ENCODE measurements at regions not wholly inside any gene's neighbourhood (a gene's known extent, or its start where the extent isn't known, plus 50 kb on each side); places are given as distances from the start of the nearest gene placed in this dataset.

DNA sequence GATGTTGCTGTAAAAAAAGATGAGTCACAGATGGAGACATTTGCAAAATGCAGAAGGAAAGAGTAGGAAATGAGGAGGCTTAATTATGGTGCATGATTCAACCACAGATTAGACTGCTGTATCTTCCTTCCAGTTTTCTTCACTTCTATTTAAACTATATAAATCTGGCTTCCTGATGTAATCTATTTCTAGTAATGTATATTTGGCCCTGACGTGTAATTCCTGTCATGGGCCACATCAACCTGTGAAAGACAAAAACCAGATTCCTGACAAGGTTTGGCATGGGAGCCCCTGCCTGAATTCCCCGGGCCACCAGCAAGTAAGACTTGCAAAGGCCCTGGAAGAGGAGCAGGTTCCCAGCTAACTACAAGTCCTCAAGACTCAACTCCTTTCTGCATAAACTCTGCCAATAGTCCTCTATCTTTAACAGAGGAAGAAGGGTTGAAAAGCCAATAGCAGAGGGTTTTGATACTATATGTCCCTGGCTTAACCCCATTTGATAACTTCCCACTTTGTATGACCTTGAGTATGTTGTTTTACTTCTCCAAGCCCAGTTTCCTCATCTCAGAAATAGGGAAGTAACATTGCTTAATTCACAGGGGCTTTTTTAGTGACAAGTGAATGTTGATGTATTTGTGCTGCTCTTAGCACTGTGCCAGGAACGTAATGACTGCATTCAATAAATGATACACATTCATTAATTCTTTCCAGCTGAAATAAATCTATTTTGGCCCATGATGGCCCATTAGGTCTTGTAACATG is 172.7 kb downstream of the SPRY2 start:
- TF ChIP-seq, protein P1, sequence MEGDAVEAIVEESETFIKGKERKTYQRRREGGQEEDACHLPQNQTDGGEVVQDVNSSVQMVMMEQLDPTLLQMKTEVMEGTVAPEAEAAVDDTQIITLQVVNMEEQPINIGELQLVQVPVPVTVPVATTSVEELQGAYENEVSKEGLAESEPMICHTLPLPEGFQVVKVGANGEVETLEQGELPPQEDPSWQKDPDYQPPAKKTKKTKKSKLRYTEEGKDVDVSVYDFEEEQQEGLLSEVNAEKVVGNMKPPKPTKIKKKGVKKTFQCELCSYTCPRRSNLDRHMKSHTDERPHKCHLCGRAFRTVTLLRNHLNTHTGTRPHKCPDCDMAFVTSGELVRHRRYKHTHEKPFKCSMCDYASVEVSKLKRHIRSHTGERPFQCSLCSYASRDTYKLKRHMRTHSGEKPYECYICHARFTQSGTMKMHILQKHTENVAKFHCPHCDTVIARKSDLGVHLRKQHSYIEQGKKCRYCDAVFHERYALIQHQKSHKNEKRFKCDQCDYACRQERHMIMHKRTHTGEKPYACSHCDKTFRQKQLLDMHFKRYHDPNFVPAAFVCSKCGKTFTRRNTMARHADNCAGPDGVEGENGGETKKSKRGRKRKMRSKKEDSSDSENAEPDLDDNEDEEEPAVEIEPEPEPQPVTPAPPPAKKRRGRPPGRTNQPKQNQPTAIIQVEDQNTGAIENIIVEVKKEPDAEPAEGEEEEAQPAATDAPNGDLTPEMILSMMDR (IDR thresholded peaks at IDR 0.05; ENCODE audit: unreplicated experiment in 3 of 3) = no peak
- Mint-ChIP-seq H3K36me3 (ENCODE audit: low read depth) (no peaks in the 10 kb centered on the region), H3K4me3 (no peak overlapping the region), H3K27me3 (ENCODE audit: low read depth) (no peaks in the 10 kb centered on the region), H3K9me3 (no peaks in the 10 kb centered on the region), H3K27ac (no peak overlapping the region), H3K4me1 (peaks cover 3% of the 10 kb centered on the region)

DNA sequence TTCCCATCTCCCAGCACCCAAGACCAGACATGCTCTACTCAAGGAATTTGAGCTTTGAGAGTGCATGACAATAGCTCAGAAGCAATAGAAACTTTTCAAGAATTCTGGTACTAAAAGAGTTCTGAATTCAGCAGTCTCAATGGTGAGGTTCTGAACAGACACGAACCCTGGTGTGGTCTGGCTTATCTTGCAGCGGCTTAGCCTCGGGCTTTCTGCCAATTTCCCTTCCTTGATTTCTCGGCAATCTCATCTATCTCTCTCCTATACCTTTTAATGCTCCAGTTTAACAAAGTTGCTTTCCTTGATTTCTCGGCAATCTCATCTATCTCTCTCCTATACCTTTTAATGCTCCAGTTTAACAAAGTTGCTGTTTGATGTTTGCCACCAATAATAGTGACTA is 174.6 kb downstream of the SPRY2 start:
- H3K27me3 Mint-ChIP-seq (ENCODE audit: low read depth) = no peaks in the 10 kb centered on the region
- H3K27ac Mint-ChIP-seq = no peak overlapping the region
- H3K4me3 Mint-ChIP-seq = no peak overlapping the region
- no peaks in the 10 kb centered on the region for H3K36me3 Mint-ChIP-seq (ENCODE audit: low read depth)
- H3K4me1 Mint-ChIP-seq = peaks cover 3% of the 10 kb centered on the region
- no peaks in the 10 kb centered on the region for H3K9me3 Mint-ChIP-seq
- TF ChIP-seq, protein P1 (IDR thresholded peaks at IDR 0.05; ENCODE audit: unreplicated experiment in 3 of 3) = no peak

DNA sequence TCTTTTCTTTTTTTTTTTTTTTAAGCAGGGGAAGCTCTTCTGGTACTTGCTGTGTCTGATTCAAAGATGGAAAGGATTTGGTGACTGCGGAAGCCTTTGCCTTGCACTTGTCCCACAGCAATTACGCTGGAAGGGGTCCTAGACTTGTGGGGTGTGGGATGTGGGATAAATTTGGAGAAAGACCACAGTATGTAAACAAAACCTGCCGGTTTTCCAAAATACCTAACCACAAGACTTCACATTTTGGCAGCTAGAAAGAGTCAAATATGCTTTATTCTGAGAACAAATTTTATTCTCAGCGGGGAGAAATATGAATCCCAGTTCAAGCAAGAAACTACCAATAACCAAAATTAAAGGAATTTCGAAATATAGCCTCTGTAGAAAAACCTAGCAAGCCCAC is 176.5 kb downstream of the SPRY2 start:
- H3K4me3 Mint-ChIP-seq = no peak overlapping the region
- peaks cover 3% of the 10 kb centered on the region for H3K4me1 Mint-ChIP-seq
- H3K9me3 Mint-ChIP-seq = no peaks in the 10 kb centered on the region
- no peaks in the 10 kb centered on the region for H3K36me3 Mint-ChIP-seq (ENCODE audit: low read depth)
- H3K27me3 Mint-ChIP-seq (ENCODE audit: low read depth) = no peaks in the 10 kb centered on the region
- H3K27ac Mint-ChIP-seq = no peak overlapping the region
- TF ChIP-seq, protein P1 (IDR thresholded peaks at IDR 0.05; ENCODE audit: unreplicated experiment in 3 of 3) = no peak

DNA sequence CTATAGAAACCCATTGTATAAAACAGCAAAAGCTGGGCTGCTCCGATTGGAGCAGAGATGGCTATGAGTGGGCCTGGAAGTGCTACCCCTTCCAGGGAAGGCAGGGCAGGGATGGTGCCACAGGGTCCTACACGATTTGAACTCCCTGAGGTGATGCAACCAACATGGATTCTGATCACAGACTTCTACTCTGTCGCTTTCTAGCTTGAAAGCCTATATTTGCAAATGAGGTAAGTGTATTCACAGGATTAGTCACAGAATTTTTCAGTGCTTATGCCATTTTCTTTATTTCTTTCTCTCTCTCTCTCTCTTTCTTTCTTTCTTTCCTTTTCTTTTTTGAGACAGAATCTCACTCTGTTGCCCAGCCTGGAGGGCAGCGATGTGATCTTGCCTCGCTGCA is 179.0 kb downstream of the SPRY2 start:
- no peak overlapping the region for H3K4me3 Mint-ChIP-seq
- no peaks in the 10 kb centered on the region for H3K9me3 Mint-ChIP-seq
- TF ChIP-seq, protein P1 (IDR thresholded peaks at IDR 0.05; ENCODE audit: unreplicated experiment in 3 of 3) = no peak
- H3K27ac Mint-ChIP-seq = no peak overlapping the region
- H3K27me3 Mint-ChIP-seq (ENCODE audit: low read depth) = no peaks in the 10 kb centered on the region
- H3K36me3 Mint-ChIP-seq (ENCODE audit: low read depth) = no peaks in the 10 kb centered on the region
- peaks cover 7% of the 10 kb centered on the region for H3K4me1 Mint-ChIP-seq

DNA sequence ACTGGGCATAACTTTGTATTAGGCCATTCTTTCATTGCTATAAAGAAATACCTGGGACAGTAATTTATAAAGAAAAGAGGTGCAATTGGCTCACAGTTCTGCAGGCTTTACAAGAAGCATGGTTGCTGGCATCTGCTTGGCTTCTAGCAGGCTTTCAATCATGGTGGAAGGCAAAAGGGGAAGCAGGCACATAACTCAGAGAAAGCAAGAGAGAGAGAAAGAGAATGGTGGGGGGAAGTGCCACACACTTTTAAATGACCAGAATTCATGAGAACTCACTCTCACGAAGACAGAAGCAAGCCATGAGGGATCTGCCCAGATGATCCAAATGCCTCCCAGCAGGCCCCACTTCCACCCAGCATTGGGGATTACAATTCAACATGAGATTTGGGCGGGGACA is 179.7 kb downstream of the SPRY2 start:
- TF ChIP-seq, protein P1 (IDR thresholded peaks at IDR 0.05; ENCODE audit: unreplicated experiment in 3 of 3) = no peak
- Mint-ChIP-seq H3K27ac (no peak overlapping the region), H3K36me3 (ENCODE audit: low read depth) (no peaks in the 10 kb centered on the region), H3K27me3 (ENCODE audit: low read depth) (no peaks in the 10 kb centered on the region), H3K9me3 (peaks cover 3% of the 10 kb centered on the region), H3K4me1 (peaks cover 7% of the 10 kb centered on the region), H3K4me3 (no peak overlapping the region)

DNA sequence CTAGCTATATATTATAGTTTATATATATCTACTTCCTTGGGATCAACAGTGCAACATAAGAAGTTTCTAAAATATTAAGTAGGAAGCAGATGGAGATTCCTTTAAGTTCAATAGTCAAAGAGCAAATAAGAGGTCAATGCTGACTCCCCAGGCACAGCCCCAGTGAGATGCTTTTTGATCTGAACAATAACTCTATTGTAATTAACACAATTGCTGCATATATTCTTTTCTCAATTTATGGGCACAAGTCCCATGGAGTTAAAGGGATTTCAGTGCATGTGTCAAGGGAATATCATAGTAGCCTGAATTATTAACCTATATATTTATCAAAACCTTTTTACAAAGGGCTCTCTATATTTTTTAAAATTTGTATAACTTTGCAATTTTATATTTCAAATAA is 180.8 kb downstream of the SPRY2 start:
- TF ChIP-seq, protein P1 (IDR thresholded peaks at IDR 0.05; ENCODE audit: unreplicated experiment in 3 of 3) = no peak
- Mint-ChIP-seq H3K27ac (no peak overlapping the region), H3K4me1 (peaks cover 7% of the 10 kb centered on the region), H3K36me3 (ENCODE audit: low read depth) (no peaks in the 10 kb centered on the region), H3K27me3 (ENCODE audit: low read depth) (no peaks in the 10 kb centered on the region), H3K4me3 (no peak overlapping the region), H3K9me3 (peaks cover 3% of the 10 kb centered on the region)

Measured in nephron (organoid).